Muscle of leg (tissue), 3 donors: ENCODE measurements at regions not wholly inside any gene's neighbourhood (a gene's known extent, or its start where the extent isn't known, plus 50 kb on each side); places are given as distances from the start of the nearest gene placed in this dataset.

Experiments
- DNase-seq: peaks from one replicate; pipeline ENCODE4 v3.0.0; 2013
- H3K27ac ChIP-seq: one replicate; pipeline ENCODE4 v1.5.1; 2013; ENCODE audit warnings: mild to moderate bottlenecking, low read length, control low read depth
- H3K27me3 ChIP-seq: one replicate; pipeline ENCODE4 v1.6.1; 2013; ENCODE audit warnings: low read length; ENCODE audit not compliant: control insufficient read depth, insufficient read depth
- H3K36me3 ChIP-seq: one replicate; pipeline ENCODE4 v1.6.1; 2013; ENCODE audit warnings: low read length; ENCODE audit not compliant: control insufficient read depth, insufficient read depth
- H3K4me1 ChIP-seq: one replicate; pipeline ENCODE4 v1.6.1; 2013; ENCODE audit warnings: low read length; ENCODE audit not compliant: control insufficient read depth, insufficient read depth
- H3K4me3 ChIP-seq: one replicate; pipeline ENCODE4 v1.5.1; 2013; ENCODE audit warnings: low read length, control low read depth
- H3K9me3 ChIP-seq: replicated peaks from 2 replicates; pipeline ENCODE4 v1.6.1; 2013; ENCODE audit warnings: low read depth, low read length; ENCODE audit not compliant: control insufficient read depth
- WGBS: methylation state at CpG from one replicate; pipeline ENCODE4 v1.1.5; 2013; ENCODE audit warnings: missing lambda C conversion rate; ENCODE audit not compliant: insufficient coverage; 5-methylcytosine and 5-hydroxymethylcytosine counted together

DNA sequence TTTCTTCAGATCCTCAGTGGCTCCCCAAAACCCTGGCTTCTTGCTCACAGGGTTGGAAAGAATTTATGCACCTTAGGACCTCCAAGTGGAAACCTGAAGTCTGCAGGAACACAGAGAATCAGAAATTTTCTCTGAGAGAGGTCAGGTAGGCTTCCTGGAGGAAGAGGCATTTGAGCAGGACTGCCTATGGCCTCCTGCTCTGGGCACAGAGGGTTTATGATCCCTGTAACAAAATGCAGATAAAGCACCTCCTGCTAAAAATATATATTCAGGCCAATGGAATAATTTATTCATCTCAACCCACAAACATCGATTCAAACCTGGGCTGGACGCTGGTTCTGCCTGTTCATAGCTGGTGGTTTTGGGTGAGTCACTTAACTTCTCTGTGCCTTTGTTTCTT, 68.1 kb upstream of the FGF3 start:
- Histone ChIP-seq H3K27ac (no peak overlapping the region), H3K4me1 (no peaks in the 10 kb centered on the region), H3K4me3 (no peak overlapping the region), H3K27me3 (peaks cover 52% of the 10 kb centered on the region), H3K9me3 (no peaks in the 10 kb centered on the region), H3K36me3 (no peaks in the 10 kb centered on the region)
- WGBS, result 90% methylated on average over 2 of the region's 2 CpGs
- DNase-seq, result no peak

- peaks cover 3% of the 10 kb centered on the region for H3K4me1 ChIP-seq
- WGBS, result 80% methylated on average over 10 of the region's 10 CpGs
- no peaks in the 10 kb centered on the region for H3K9me3 ChIP-seq
- H3K36me3 ChIP-seq, result no peaks in the 10 kb centered on the region
- no peak overlapping the region for H3K27ac ChIP-seq
- peaks cover 55% of the 10 kb centered on the region for H3K27me3 ChIP-seq
- H3K4me3 ChIP-seq, result no peak overlapping the region
- no peak for DNase-seq
Measured at GRCh38 chr11:69887841-69888427, 68.7 kb upstream of the FGF3 start.

- Histone ChIP-seq H3K27me3 (peaks cover 55% of the 10 kb centered on the region), H3K36me3 (no peaks in the 10 kb centered on the region), H3K4me1 (peaks cover 10% of the 10 kb centered on the region), H3K9me3 (no peaks in the 10 kb centered on the region), H3K27ac (no peak overlapping the region), H3K4me3 (no peak overlapping the region)
- WGBS, result 19% methylated on average over 11 of the region's 13 CpGs
- peak; percentile 60 for DNase-seq
Measured at GRCh38 chr11:69888483-69889181, 69.4 kb upstream of the FGF3 start.

GRCh38 chr11:69889400-69890318, 70.4 kb upstream of the FGF3 start:
- no peak for DNase-seq
- Histone ChIP-seq H3K27me3 (peaks cover 56% of the 10 kb centered on the region), H3K4me3 (no peak overlapping the region), H3K27ac (no peak overlapping the region), H3K9me3 (no peaks in the 10 kb centered on the region), H3K4me1 (peaks cover 10% of the 10 kb centered on the region), H3K36me3 (no peaks in the 10 kb centered on the region)
- 18% methylated on average over 19 of the region's 27 CpGs for WGBS

GRCh38 chr11:69890476-69890875, 71.3 kb upstream of the FGF3 start:
- Histone ChIP-seq H3K4me1 (peaks cover 10% of the 10 kb centered on the region), H3K9me3 (no peaks in the 10 kb centered on the region), H3K36me3 (no peaks in the 10 kb centered on the region), H3K27me3 (peaks cover 56% of the 10 kb centered on the region), H3K4me3 (no peak overlapping the region), H3K27ac (no peak overlapping the region)
- 84% methylated on average over 6 of the region's 6 CpGs for WGBS
- DNase-seq, result no peak

GRCh38 chr11:69891421-69892236, 72.4 kb upstream of the FGF3 start:
- H3K27me3 ChIP-seq, result peaks cover 54% of the 10 kb centered on the region
- DNase-seq, result no peak
- H3K4me3 ChIP-seq, result no peak overlapping the region
- H3K4me1 ChIP-seq, result peaks cover 10% of the 10 kb centered on the region
- no peaks in the 10 kb centered on the region for H3K36me3 ChIP-seq
- WGBS, result 75% methylated on average over 39 of the region's 46 CpGs
- no peaks in the 10 kb centered on the region for H3K9me3 ChIP-seq
- no peak overlapping the region for H3K27ac ChIP-seq

- Histone ChIP-seq H3K4me1 (peaks cover 10% of the 10 kb centered on the region), H3K36me3 (no peaks in the 10 kb centered on the region), H3K27me3 (peaks cover 57% of the 10 kb centered on the region), H3K9me3 (no peaks in the 10 kb centered on the region), H3K27ac (no peak overlapping the region), H3K4me3 (no peak overlapping the region)
- DNase-seq, result no peak
- 84% methylated on average over 23 of the region's 29 CpGs for WGBS
Measured at GRCh38 chr11:69892237-69892985, 73.2 kb upstream of the FGF3 start.

DNA sequence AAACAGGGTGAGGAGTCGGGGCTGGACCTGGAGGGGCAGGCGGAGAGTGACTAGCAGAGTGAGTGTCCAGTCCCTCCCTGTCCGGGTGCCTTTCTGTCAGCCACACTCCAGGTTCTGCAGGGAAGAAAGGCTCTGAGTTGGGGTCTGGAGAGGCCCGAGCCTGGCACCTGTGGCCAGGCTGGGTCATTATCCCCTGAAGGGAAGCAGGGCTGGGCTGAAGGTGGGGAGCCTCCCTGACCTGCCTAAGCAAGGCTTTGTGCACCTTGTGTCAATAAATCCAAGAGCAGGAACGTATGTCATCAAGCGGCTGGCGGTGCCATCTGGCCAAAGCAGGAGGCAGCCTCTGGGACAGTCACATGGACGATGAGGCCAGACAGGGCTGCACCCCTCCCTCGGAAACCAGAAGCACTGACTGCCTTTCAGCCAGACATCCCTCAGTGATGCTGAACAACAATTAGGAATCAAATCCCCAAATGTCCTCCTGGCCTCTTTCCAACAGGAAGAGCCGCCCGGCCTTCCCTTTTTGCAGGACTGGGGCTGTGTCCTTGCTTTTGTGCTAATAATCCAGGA, 73.9 kb upstream of the FGF3 start:
- Histone ChIP-seq H3K4me3 (no peak overlapping the region), H3K27ac (no peak overlapping the region), H3K9me3 (no peaks in the 10 kb centered on the region), H3K27me3 (peaks cover 57% of the 10 kb centered on the region), H3K36me3 (no peaks in the 10 kb centered on the region), H3K4me1 (peaks cover 10% of the 10 kb centered on the region)
- no peak for DNase-seq
- 32% methylated on average over 9 of the region's 11 CpGs for WGBS

DNA sequence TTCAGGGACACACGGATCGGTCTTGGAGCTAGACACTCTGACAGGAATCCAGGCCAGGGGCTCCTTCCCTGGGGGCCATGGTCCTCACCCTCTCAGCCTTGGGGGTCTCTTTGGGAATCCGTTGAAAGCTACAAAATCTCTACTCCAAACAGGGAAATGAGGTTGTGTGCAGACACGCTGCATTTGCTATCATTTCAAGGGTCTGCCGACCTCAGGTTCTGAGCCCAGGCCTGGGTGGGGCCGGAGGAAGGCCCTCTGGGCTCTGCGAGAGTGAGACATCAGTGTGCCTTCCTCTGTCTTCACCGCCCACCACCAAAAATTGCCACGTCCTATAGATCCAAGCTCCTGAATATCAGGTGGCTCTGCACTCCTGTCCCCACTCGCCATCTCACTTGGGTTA, 74.4 kb upstream of the FGF3 start:
- peaks cover 56% of the 10 kb centered on the region for H3K27me3 ChIP-seq
- H3K4me1 ChIP-seq, result peaks cover 10% of the 10 kb centered on the region

More for the DNA sequence above, 74.4 kb upstream of the FGF3 start:
- Histone ChIP-seq H3K9me3 (no peaks in the 10 kb centered on the region), H3K4me3 (no peak overlapping the region), H3K36me3 (no peaks in the 10 kb centered on the region), H3K27ac (no peak overlapping the region)
- 61% methylated on average over 8 of the region's 10 CpGs for WGBS
- no peak for DNase-seq
